Inferior parietal cortex (tissue), 1 donor: ENCODE measurements at regions not wholly inside any gene's neighbourhood (a gene's known extent, or its start where the extent isn't known, plus 50 kb on each side); places are given as distances from the start of the nearest gene placed in this dataset.

ENCODE experiments used
- DNase-seq: peaks from one replicate; pipeline ENCODE4 v3.0.0-alpha.2; 2016; ENCODE audit errors: extremely low spot score

- DNase-seq: no peak
These were observed 123.3 kb upstream of the B3GAT1 start for GRCh38 chr11:134535029-134536025.

DNA sequence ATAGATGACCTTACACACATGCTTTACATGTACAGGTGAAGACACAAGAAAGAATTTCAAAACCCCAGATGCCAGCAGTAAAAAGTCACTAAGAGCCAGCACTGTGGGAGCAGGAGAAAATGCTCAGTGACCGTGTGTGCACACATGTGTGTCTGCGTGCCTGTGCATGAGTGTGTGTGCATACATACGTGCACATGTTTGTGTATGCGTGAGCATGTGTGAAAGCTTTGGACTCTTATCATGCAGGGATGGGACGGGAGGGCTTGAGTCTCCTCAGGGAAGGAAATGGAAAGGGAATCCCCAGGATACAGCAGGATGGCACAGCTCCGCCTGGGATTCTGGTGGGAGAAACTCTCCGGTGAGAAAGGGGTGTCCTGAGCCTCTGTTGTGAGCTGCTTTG is 121.5 kb upstream of the B3GAT1 start:
- no peak for DNase-seq

- no peak for DNase-seq
These were observed 120.9 kb upstream of the B3GAT1 start for GRCh38 chr11:134532921-134533421.

DNA sequence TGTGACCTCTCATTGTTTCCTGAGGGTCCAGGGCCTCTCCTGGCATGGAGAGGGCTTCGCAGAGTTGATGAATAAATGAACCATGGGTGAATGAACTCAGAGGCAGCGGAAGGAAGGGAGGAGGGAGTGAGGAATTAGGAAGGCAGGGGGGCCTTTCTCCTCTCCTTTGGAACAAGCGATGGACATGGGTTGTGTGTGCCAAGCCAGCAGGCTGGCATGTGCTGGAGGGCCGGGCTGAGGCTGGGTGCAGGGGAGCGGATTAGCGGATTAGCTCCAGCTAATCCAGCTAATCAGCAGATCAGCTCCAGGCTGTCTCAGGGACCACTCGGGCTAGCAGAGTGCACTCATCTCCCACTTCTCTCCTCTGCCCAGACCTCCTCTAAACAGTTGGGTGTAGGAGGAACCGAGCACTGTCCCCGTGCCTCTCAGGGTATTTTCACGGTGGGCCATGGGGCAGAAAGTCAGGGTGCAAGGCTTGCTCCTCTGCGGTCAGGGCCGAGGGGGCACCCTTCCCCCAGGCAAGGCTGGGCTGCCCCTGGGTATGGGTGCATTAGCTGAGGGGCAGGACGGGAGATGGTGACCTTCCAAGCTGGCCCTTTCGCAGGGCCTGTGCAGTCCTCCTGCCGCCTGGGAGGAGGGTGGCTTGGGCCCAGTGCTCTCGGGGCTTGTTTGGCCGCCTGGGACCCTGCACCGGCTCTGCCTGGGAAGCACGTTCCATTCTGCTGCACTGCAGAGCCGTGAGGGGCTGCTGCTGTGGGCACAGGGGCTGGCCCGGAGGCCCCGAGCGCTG is 120.3 kb upstream of the B3GAT1 start:
- no peak for DNase-seq

- DNase-seq: no peak
These were observed 119.5 kb upstream of the B3GAT1 start for GRCh38 chr11:134531327-134532130.

- no peak for DNase-seq
These were observed 118.7 kb upstream of the B3GAT1 start for GRCh38 chr11:134530636-134531326.

- no peak for DNase-seq
These were observed 117.4 kb upstream of the B3GAT1 start for GRCh38 chr11:134529212-134530096.

DNA sequence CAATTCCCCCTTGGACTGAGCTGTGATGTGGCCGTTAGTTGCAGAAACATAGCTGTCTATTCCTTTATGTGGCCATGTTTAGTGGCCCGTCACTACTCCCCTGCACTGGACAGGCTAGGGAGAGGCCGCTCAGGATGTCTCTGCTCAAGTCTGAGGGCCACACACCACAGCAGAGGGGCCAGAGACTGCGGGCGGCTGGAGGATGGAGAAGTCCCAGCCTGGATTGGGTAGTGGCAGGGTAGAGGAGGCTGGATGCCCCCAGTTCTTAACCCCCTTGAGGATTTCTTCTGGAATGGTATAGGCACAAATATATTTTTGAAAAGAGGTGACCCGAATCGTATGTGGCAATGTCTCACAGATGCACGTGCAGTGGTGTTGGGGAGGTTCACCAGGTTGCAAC is 116.4 kb upstream of the B3GAT1 start:
- no peak for DNase-seq

GRCh38 chr11:134527382-134528243 is 115.6 kb upstream of the B3GAT1 start:
- no peak for DNase-seq

DNA sequence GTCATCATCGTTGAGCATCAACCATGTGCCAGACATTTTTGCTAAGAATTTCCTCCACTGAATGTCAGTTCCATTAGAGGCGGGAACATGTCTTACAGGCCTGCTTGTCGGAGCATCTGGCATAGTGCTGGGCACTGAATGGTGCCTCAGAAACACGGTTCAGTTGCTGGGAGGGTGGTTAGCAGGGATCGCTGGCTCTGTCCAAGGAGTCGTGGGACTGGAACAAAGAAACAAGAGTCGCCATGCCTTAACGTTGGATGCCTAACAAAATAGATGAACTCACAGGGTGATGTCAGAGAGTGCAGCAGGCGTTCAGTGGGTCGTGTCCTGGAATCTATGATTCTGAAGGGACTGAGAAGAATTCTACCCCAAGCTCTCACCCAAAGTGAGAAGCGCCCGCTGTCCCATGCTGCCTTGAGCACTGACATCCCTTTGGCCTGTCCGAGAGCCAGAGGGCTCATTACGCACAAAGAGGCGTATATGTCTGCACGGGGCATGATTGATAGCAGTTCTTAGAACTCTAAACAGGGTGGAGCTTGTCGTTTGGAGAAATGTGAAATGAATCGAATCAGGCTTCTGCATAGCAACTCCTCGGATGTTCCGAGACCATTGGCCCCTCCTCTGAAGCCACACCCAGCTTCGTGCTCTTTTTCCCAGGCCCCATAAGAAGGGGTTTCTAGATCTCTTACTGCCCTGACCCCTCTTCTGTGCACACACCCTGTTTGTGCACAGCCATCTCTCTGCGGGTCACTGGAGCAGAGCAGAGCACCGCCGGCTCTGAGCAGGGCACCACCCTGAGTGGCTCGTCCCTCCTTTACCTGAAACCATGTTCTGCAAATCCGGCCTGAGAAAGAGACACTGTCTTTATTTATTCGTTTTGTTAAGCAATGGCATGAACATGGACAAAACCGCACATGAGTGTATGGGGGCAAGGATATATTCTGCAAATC is 113.1 kb upstream of the B3GAT1 start:
- no peak for DNase-seq

- DNase-seq: no peak
These were observed 112.2 kb upstream of the B3GAT1 start for GRCh38 chr11:134524201-134524600.

GRCh38 chr11:134522782-134523570 is 110.9 kb upstream of the B3GAT1 start:
- DNase-seq: no peak

DNA sequence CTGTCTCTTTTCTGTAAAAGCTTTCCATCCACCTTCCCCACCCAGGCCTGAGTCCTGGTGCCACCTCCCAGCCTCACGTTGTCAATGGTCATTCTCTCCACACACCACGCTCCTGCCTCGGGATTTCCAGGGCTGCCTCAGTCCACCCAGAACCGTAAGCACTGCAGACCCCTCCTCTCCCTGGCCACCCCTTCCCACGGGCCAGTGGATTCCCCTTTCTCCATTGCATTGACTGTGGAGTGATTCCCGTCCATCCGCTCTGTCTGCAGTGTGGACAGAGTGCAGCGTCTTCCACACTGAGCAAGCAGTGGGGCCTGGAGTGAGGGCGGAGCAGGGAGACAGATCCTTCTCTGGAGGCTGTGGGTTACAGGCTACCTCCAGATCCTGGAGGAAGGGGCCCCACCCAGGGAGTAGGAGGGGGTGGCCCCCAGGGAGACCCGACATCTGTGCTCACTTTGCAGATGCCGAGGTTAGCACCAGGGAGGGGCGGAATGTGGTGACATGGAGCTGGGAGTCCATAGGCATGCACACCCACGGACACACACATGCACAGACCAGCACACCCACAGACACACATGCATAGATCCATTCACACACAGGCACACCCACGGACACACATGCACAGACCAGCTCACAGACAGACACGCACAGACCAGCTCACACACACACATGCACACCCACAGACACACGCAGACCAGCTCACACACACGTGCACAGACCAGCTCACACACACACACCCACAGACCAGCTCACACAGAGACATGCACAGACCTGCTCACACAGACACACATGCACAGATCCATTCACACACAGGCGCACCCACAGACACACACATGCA is 109.6 kb upstream of the B3GAT1 start:
- no peak for DNase-seq

DNA sequence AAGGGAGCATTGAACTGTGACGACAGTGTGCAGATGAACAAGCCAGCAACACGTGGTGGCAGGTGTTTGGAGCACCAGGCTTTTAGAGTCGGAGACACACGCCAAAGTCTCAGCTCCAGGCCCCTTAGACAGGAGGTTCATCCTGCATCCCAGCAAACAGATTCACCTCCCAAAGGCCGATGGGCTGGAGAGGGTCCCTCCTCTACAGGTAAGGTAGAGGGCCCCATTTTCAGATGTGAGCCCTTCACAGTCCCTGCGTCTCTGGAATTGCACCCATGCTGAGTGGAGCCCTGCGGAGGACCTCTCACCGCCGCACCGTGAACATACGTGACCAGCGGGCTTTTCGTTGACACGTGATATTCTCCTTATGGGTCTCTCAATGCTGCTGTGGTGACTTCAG is 109.0 kb upstream of the B3GAT1 start:
- DNase-seq: no peak

DNA sequence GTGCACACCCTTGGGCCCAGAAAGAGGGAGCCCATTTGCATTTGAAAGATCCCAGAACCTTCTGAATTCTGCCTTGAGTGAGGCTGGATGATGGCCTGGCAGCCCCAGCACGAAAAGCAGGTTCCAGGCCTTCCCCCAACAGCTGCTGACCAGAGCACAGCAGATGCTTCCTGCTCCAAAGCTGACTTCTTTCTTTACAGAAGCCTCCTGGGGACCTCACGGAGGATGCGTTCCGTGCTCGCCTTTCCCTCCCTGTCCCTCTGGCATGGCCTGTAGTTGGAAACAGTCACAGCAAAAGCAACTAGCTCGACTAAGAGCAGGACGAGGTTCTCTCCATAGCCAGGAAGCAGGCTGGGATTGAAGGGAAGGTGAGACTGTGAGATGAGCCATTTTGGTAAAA is 107.7 kb upstream of the B3GAT1 start:
- DNase-seq: no peak

DNA sequence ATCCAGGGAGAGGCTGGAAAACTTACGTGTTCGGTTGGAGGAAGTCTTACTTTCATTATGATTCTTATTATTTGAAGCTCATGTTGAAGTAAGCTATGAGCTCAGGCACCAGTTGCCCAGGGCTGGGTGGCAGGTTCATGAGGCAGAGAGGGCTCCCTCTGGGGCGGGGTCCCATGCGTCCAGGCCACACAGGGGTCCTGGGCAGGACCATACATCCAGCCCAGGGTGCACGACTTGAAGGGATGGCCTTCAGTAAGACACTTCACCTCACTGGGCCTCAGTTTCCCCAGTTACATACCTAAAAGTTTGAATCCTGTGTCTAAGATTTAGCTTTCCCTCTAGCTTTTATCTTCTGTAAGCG is 107.3 kb upstream of the B3GAT1 start:
- no peak for DNase-seq
